ENCODE measurements at regions not wholly inside any gene's neighbourhood (a gene's known extent, or its start where the extent isn't known, plus 50 kb on each side); places are given as distances from the start of the nearest gene placed in this dataset.

DNA sequence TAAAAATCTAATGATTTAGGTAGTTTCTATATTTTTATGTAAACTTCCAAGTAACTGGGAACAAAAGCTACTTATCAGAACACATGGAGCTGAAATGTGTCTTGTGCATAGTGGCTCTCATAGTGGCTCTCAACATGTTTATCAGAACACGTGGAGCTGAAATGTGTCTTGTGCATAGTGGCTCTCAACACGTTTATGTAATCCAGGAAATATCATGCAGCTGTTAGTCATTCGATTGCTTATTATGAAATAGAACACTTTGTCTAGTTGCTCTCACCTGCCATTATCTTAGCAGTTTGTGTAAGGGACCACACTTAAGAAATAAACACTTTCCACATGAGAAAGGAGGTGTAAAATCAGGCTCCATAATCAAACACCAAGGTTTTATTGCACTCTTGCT is 119.2 kb upstream of the ASCC3 start:
- Histone ChIP-seq H2AFZ (ENCODE audit: insufficient read depth, low read depth, low read length, poor library complexity, severe bottlenecking) (no peak overlapping the region), H3K9ac (ENCODE audit: insufficient read depth, low read length, poor library complexity, severe bottlenecking) (no peak overlapping the region), H3K27me3 (ENCODE audit: control insufficient read depth in 2 of 2, insufficient read depth in 2 of 2, low read length in 2 of 2) (no peaks in the 10 kb centered on the region), H3K9me3 (replicated peaks in 1 of 2; ENCODE audit: control insufficient read depth in 1 of 2, insufficient read depth in 1 of 2, low read length in 2 of 2) (no peaks in the 10 kb centered on the region), H4K20me1 (ENCODE audit: insufficient read depth, low read length) (no peaks in the 10 kb centered on the region), H3K79me2 (ENCODE audit: insufficient read depth, low read length) (no peaks in the 10 kb centered on the region), H3K4me3 (replicated peaks in 1 of 3; ENCODE audit: low read depth in 2 of 3, low read length in 3 of 3) (no peak overlapping the region), H3K4me1 (ENCODE audit: control insufficient read depth in 1 of 2, insufficient read depth in 2 of 2, low read length in 2 of 2) (peaks cover 9 to 11% of the 10 kb centered on the region in 2 donors), H3K36me3 (replicated peaks in 1 of 2; ENCODE audit: control insufficient read depth in 1 of 2, insufficient read depth in 2 of 2, low read length in 2 of 2) (no peaks in the 10 kb centered on the region), H3K27ac (ENCODE audit: low read depth in 1 of 2, low read length in 2 of 2) (no peak overlapping the region), H3K4me2 (replicated peaks; ENCODE audit: extremely low read depth, low read length, poor library complexity, severe bottlenecking) (no peak overlapping the region)
- peaks cover 2 to 5% (median 3%) of the 10 kb centered on the region in 3 donors for H3K27me3 Mint-ChIP-seq (ENCODE audit: low read depth in 3 of 3)
- no peak overlapping the region for H3K27ac Mint-ChIP-seq
- H3K4me3 Mint-ChIP-seq = no peak overlapping the region
- intact Hi-C loops (cut with micrococcal nuclease) = no loop called here
- H3K4me1 Mint-ChIP-seq = peaks cover 12% of the 10 kb centered on the region
- TF ChIP-seq, protein P1, sequence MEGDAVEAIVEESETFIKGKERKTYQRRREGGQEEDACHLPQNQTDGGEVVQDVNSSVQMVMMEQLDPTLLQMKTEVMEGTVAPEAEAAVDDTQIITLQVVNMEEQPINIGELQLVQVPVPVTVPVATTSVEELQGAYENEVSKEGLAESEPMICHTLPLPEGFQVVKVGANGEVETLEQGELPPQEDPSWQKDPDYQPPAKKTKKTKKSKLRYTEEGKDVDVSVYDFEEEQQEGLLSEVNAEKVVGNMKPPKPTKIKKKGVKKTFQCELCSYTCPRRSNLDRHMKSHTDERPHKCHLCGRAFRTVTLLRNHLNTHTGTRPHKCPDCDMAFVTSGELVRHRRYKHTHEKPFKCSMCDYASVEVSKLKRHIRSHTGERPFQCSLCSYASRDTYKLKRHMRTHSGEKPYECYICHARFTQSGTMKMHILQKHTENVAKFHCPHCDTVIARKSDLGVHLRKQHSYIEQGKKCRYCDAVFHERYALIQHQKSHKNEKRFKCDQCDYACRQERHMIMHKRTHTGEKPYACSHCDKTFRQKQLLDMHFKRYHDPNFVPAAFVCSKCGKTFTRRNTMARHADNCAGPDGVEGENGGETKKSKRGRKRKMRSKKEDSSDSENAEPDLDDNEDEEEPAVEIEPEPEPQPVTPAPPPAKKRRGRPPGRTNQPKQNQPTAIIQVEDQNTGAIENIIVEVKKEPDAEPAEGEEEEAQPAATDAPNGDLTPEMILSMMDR (IDR thresholded peaks at IDR 0.05) = no peak
- 80% methylated on average over 1 of the region's 3 CpGs for WGBS (ENCODE audit: insufficient coverage)
- DNase-seq = peak in 1 of 3 donors; percentile 13
- no peaks in the 10 kb centered on the region for H3K36me3 Mint-ChIP-seq
- peaks cover 0 to 3% (median 1%) of the 10 kb centered on the region in 7 donors for H3K9me3 Mint-ChIP-seq

GRCh38 chr6:101001012-101001411 is 119.9 kb upstream of the ASCC3 start:
- TF ChIP-seq, protein P1 (IDR thresholded peaks at IDR 0.05) = no peak
- H3K4me1 Mint-ChIP-seq = peaks cover 12% of the 10 kb centered on the region
- Histone ChIP-seq H3K4me3 (replicated peaks in 1 of 3; ENCODE audit: low read depth in 2 of 3, low read length in 3 of 3) (no peak overlapping the region), H3K9ac (ENCODE audit: insufficient read depth, low read length, poor library complexity, severe bottlenecking) (no peak overlapping the region), H3K4me2 (replicated peaks; ENCODE audit: extremely low read depth, low read length, poor library complexity, severe bottlenecking) (no peak overlapping the region), H2AFZ (ENCODE audit: insufficient read depth, low read depth, low read length, poor library complexity, severe bottlenecking) (no peak overlapping the region), H3K36me3 (replicated peaks in 1 of 2; ENCODE audit: control insufficient read depth in 1 of 2, insufficient read depth in 2 of 2, low read length in 2 of 2) (no peaks in the 10 kb centered on the region), H3K27ac (ENCODE audit: low read depth in 1 of 2, low read length in 2 of 2) (no peak overlapping the region), H3K79me2 (ENCODE audit: insufficient read depth, low read length) (no peaks in the 10 kb centered on the region), H3K4me1 (ENCODE audit: control insufficient read depth in 1 of 2, insufficient read depth in 2 of 2, low read length in 2 of 2) (peaks cover 9 to 11% of the 10 kb centered on the region in 2 donors), H3K9me3 (replicated peaks in 1 of 2; ENCODE audit: control insufficient read depth in 1 of 2, insufficient read depth in 1 of 2, low read length in 2 of 2) (no peaks in the 10 kb centered on the region), H4K20me1 (ENCODE audit: insufficient read depth, low read length) (no peaks in the 10 kb centered on the region), H3K27me3 (ENCODE audit: control insufficient read depth in 2 of 2, insufficient read depth in 2 of 2, low read length in 2 of 2) (no peaks in the 10 kb centered on the region)
- H3K9me3 Mint-ChIP-seq = peaks cover 0 to 4% (median 2%) of the 10 kb centered on the region in 7 donors
- H3K4me3 Mint-ChIP-seq = peak overlapping the region in 1 of 2 donors; percentile 35
- DNase-seq = peak in 1 of 3 donors; percentile 5
- intact Hi-C loops (cut with micrococcal nuclease) = no loop called here
- H3K27me3 Mint-ChIP-seq (ENCODE audit: low read depth in 3 of 3) = peaks cover 2 to 5% (median 3%) of the 10 kb centered on the region in 3 donors
- WGBS (ENCODE audit: insufficient coverage) = no CpG with 5 or more reads among the region's 1 CpG
- no peak overlapping the region for H3K27ac Mint-ChIP-seq
- no peaks in the 10 kb centered on the region for H3K36me3 Mint-ChIP-seq

Data from CD14-positive monocyte (primary cell).